Hepatocyte (in vitro differentiated cells): ENCODE measurements at regions not wholly inside any gene's neighbourhood (a gene's known extent, or its start where the extent isn't known, plus 50 kb on each side); places are given as distances from the start of the nearest gene placed in this dataset.

Source experiments
- DNase-seq: peaks from one replicate; pipeline ENCODE4 v3.0.0-alpha.2; 2016; ENCODE audit warnings: low spot score
- H2AFZ ChIP-seq: fragments of 200-600 bp; sonication (generic); 2 replicates; pipeline ENCODE4 v1.6.0; 2016; ENCODE audit warnings: antibody characterized with exemption, mild to moderate bottlenecking
- H3K27ac ChIP-seq: fragments of 200-600 bp; sonication (generic); 2 replicates; pipeline ENCODE4 v1.5.1; 2016; ENCODE audit warnings: mild to moderate bottlenecking
- H3K27me3 ChIP-seq: fragments of 200-600 bp; sonication (generic); 2 replicates; pipeline ENCODE4 v1.6.1; 2016
- H3K36me3 ChIP-seq: fragments of 200-600 bp; sonication (generic); replicated peaks from 2 replicates; pipeline ENCODE4 v1.5.1; 2016; ENCODE audit warnings: low read depth; ENCODE audit not compliant: insufficient read depth
- H3K4me1 ChIP-seq: fragments of 200-600 bp; sonication (generic); 2 replicates; pipeline ENCODE4 v1.5.1; 2016; ENCODE audit warnings: mild to moderate bottlenecking, moderate library complexity; ENCODE audit not compliant: insufficient read depth
- H3K4me2 ChIP-seq: fragments of 200-600 bp; sonication (generic); 2 replicates; pipeline ENCODE4 v1.6.0; 2016
- H3K4me3 ChIP-seq: fragments of 200-600 bp; sonication (generic); 2 replicates; pipeline ENCODE4 v1.5.1; 2016; ENCODE audit warnings: mild to moderate bottlenecking
- H3K79me2 ChIP-seq: fragments of 200-600 bp; sonication (generic); 2 replicates; pipeline ENCODE4 v1.6.0; 2017; ENCODE audit warnings: mild to moderate bottlenecking
- H3K9me2 ChIP-seq: fragments of 200-600 bp; sonication (generic); replicated peaks from 2 replicates; pipeline ENCODE4 v1.6.0; 2017; ENCODE audit warnings: mild to moderate bottlenecking; ENCODE audit not compliant: insufficient read depth
- H3K9me3 ChIP-seq: fragments of 200-600 bp; sonication (generic); 2 replicates; pipeline ENCODE4 v1.5.1; 2016; ENCODE audit warnings: low read depth, mild to moderate bottlenecking
- H4K20me1 ChIP-seq: fragments of 200-600 bp; sonication (generic); 2 replicates; pipeline ENCODE4 v1.6.0; 2016; ENCODE audit warnings: mild to moderate bottlenecking; ENCODE audit not compliant: insufficient read depth, poor library complexity, severe bottlenecking
- EZH2 ChIP-seq: fragments of 200-600 bp; sonication (generic); IDR thresholded peaks from 2 replicates; pipeline ENCODE4 v1.6.1; 2016; ENCODE audit warnings: antibody characterized with exemption, mild to moderate bottlenecking, borderline replicate concordance
- EZH2phosphoT487 ChIP-seq: fragments of 200-600 bp; sonication (generic); IDR thresholded peaks from one replicate; pipeline ENCODE4 v1.6.1; 2018; ENCODE audit warnings: antibody characterized with exemption, mild to moderate bottlenecking, low read depth, moderate library complexity; ENCODE audit not compliant: unreplicated experiment, severe bottlenecking
- WGBS: methylation state at CpG from one replicate; pipeline ENCODE4 v1.1.6; 2016; ENCODE audit warnings: low lambda C conversion rate; ENCODE audit errors: missing lambda C conversion rate; 5-methylcytosine and 5-hydroxymethylcytosine counted together
- TF ChIP-seq, protein P1 (sequence below): fragments of 200-600 bp; sonication (generic); IDR thresholded peaks from 2 replicates; pipeline ENCODE4 v1.5.1; 2016; ENCODE audit warnings: antibody characterized with exemption, mild to moderate bottlenecking; ENCODE audit not compliant: poor library complexity

DNA sequence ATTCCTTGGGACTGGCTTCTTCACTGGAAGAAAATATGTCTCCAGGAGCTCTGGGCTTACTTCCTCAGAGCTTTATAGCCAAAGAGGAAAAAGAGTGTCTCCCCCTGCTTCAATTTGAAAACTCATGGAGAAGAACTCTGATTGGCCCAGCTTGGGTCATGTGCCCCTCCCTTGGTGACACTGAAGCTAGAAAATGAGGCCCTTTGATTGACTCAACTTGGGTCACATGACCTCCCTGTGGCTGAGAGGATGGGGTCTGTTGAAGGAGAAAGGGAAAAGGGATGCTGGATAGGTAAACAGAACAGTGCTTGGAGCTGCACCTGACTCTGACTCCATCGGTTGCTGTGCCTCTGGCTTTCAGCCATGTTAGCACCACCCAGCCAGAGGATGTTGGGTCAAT, 70.6 kb upstream of the KSR1 start:
- 93% methylated on average over 1 of the region's 1 CpG for WGBS
- no peaks in the 10 kb centered on the region for H3K36me3 ChIP-seq

DNA sequence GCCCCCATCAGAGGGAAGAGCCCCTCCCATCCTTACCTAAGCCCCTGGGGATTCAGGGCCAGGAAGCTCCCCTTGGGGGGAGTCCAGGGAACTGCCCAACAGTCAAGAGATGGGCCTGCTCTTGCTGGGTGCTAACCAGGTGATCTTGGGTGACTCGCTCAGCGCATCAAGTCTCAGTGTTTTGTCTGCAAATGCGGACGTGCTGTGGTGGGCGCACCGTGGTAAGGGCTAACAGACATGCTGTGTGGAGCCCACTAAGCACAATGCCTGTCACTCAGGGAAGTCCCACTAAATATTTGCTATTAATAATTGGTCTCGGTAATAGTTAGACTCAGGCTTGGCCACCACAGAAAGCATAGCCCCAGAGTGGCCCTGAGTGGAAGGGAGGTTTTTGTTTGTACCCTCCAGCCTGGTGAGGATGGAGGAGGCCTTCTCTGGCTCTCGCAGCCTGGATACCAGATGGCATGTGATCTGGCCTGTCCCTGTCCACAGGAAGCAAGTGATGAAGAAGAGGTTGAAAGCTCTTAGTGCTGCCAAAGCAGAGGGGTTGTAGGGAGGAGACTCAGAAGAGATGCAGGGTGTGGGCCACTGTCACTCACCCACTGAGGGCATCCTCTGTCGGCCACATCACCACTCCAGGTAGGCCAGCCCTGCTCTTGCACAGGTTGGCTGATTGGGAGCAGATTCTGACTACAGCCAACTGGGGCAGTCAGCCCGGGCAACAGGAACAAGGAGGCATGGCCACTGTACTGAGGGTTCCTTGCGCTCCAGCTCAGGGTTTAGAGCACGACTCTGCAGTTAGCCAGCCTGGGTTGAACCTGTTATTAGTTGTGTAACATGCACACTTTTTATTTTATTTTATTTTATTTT, 69.8 kb upstream of the KSR1 start:
- no peaks in the 10 kb centered on the region for H3K79me2 ChIP-seq
- H3K9me2 ChIP-seq, result no peaks in the 10 kb centered on the region
- no peak overlapping the region for H3K27ac ChIP-seq
- H3K4me1 ChIP-seq, result no peaks in the 10 kb centered on the region
- no peak overlapping the region for H2AFZ ChIP-seq
- H3K9me3 ChIP-seq, result no peaks in the 10 kb centered on the region
- no peak overlapping the region for H3K4me3 ChIP-seq
- no peak overlapping the region for H3K4me2 ChIP-seq
- no peaks in the 10 kb centered on the region for H3K36me3 ChIP-seq
- no peaks in the 10 kb centered on the region for H3K27me3 ChIP-seq
- WGBS, result 95% methylated on average over 12 of the region's 12 CpGs
- H4K20me1 ChIP-seq, result no peaks in the 10 kb centered on the region
- no peak for TF ChIP-seq EZH2phosphoT487
- TF ChIP-seq, protein P1, sequence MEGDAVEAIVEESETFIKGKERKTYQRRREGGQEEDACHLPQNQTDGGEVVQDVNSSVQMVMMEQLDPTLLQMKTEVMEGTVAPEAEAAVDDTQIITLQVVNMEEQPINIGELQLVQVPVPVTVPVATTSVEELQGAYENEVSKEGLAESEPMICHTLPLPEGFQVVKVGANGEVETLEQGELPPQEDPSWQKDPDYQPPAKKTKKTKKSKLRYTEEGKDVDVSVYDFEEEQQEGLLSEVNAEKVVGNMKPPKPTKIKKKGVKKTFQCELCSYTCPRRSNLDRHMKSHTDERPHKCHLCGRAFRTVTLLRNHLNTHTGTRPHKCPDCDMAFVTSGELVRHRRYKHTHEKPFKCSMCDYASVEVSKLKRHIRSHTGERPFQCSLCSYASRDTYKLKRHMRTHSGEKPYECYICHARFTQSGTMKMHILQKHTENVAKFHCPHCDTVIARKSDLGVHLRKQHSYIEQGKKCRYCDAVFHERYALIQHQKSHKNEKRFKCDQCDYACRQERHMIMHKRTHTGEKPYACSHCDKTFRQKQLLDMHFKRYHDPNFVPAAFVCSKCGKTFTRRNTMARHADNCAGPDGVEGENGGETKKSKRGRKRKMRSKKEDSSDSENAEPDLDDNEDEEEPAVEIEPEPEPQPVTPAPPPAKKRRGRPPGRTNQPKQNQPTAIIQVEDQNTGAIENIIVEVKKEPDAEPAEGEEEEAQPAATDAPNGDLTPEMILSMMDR, result no peak
- no peak for TF ChIP-seq EZH2
- no peak for DNase-seq

More for the DNA sequence above, 70.6 kb upstream of the KSR1 start:
- Histone ChIP-seq H3K4me2 (no peak overlapping the region), H3K4me1 (no peaks in the 10 kb centered on the region), H4K20me1 (no peaks in the 10 kb centered on the region), H3K4me3 (no peak overlapping the region), H2AFZ (no peak overlapping the region), H3K9me3 (no peaks in the 10 kb centered on the region), H3K27ac (no peak overlapping the region), H3K79me2 (no peaks in the 10 kb centered on the region), H3K27me3 (no peaks in the 10 kb centered on the region), H3K9me2 (no peaks in the 10 kb centered on the region)
- DNase-seq, result no peak
- TF ChIP-seq EZH2phosphoT487 (no peak), EZH2 (no peak)
- TF ChIP-seq, protein P1, result no peak

DNA sequence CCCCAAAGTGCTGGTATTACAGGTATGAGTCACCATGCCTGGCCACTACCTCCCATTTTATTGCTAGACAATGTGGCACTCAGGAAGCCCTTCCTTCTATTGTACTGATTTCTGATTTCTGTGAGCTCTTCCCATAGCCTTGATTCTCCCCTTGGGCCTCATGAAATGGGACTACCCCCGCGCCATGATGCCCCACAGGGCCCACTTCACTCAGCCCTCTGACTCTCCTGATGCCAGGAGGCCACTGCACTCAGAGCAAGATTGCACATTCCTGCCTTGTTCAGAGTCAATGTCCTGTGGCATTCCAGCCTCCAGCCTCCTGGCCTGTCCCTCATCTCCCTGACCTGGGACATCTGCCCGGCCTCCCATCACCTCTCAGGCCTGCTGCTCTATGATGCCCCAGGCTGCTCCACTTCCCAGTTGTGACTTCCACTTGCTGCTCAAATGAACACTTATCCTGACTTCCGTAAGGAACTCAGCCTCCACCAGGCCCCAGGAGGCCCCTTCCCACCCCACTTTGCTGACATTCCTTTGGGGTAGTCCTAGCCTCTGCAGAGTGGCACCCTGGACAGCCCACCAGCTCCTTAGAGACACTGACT, 66.6 kb upstream of the KSR1 start:
- DNase-seq, result no peak
- no peak overlapping the region for H3K4me2 ChIP-seq
- TF ChIP-seq EZH2phosphoT487 (no peak), EZH2 (no peak)
- TF ChIP-seq, protein P1, result no peak
- H3K4me3 ChIP-seq, result no peak overlapping the region
- no peaks in the 10 kb centered on the region for H3K27me3 ChIP-seq
- H2AFZ ChIP-seq, result no peak overlapping the region
- H3K4me1 ChIP-seq, result no peaks in the 10 kb centered on the region
- WGBS, result 95% methylated on average over 4 of the region's 4 CpGs
- H3K36me3 ChIP-seq, result no peaks in the 10 kb centered on the region
- no peaks in the 10 kb centered on the region for H3K9me2 ChIP-seq
- H3K9me3 ChIP-seq, result no peaks in the 10 kb centered on the region
- no peaks in the 10 kb centered on the region for H3K79me2 ChIP-seq
- H4K20me1 ChIP-seq, result no peaks in the 10 kb centered on the region
- no peak overlapping the region for H3K27ac ChIP-seq
